ENCODE measurements at regions not wholly inside any gene's neighbourhood (a gene's known extent, or its start where the extent isn't known, plus 50 kb on each side); places are given as distances from the start of the nearest gene placed in this dataset.

- TF ChIP-seq EZH2 (IDR thresholded peaks at IDR 0.05; ENCODE audit: borderline replicate concordance, low read depth, low read length, severe bottlenecking), result no peak
- TF ChIP-seq CTCF (IDR thresholded peaks at IDR 0.05; ENCODE audit: extremely low read depth in 1 of 2, insufficient read depth in 1 of 2, low read depth in 1 of 2, low read length in 2 of 2), result no peak
- TF ChIP-seq POLR2AphosphoS5 (IDR thresholded peaks at IDR 0.05; ENCODE audit: insufficient read depth, low read depth, low read length), result no peak
- no peak for TF ChIP-seq POLR2A (IDR thresholded peaks at IDR 0.05; ENCODE audit: low read depth, low read length)
- no peak for TF ChIP-seq JUN (IDR thresholded peaks at IDR 0.05; ENCODE audit: borderline replicate concordance, insufficient read depth, insufficient read length, low read depth)
- TF ChIP-seq FOS (IDR thresholded peaks at IDR 0.05; ENCODE audit: borderline replicate concordance, insufficient read depth, low read length), result no peak
- TF ChIP-seq GATA2 (IDR thresholded peaks at IDR 0.05; ENCODE audit: insufficient read depth, insufficient read length, low read depth, low read length), result no peak
- no peak for TF ChIP-seq MAX (IDR thresholded peaks at IDR 0.05; ENCODE audit: insufficient read depth, insufficient read length)
- TF ChIP-seq MYC (IDR thresholded peaks at IDR 0.05; ENCODE audit: low read depth, low read length), result no peak
Observed at GRCh38 chr10:31213959-31214358, 105.1 kb upstream of the ZEB1 start.
